Peyer's patch (tissue), 4 donors: ENCODE measurements at regions not wholly inside any gene's neighbourhood (a gene's known extent, or its start where the extent isn't known, plus 50 kb on each side); places are given as distances from the start of the nearest gene placed in this dataset.
"Not testable (repeated sequence)": the region's sequence is repeated elsewhere in the genome, so short reads cannot be mapped to it uniquely, and the experiment has no call there.

Source experiments
- POLR2A ChIP-seq, 2 donors: fragments of 450-650 bp; IDR thresholded peaks; one replicate each; pipeline ENCODE4 v1.5.1; 2017; ENCODE audit warnings: antibody characterized with exemption in 2 of 2, mild to moderate bottlenecking in 2 of 2, moderate library complexity in 2 of 2
- TF ChIP-seq, protein P1 (sequence below), 6 experiments: fragments of 450-650 bp in 4 of 6; fragments of 200-600 bp in 2 of 6; sonication (generic) in 1 of 6; IDR thresholded peaks; one replicate each; pipeline ENCODE4 v1.5.1; 2017 to 2019; ENCODE audit warnings: antibody characterized with exemption in 6 of 6, mild to moderate bottlenecking in 3 of 6, moderate library complexity in 1 of 6

- TF ChIP-seq, protein P1, sequence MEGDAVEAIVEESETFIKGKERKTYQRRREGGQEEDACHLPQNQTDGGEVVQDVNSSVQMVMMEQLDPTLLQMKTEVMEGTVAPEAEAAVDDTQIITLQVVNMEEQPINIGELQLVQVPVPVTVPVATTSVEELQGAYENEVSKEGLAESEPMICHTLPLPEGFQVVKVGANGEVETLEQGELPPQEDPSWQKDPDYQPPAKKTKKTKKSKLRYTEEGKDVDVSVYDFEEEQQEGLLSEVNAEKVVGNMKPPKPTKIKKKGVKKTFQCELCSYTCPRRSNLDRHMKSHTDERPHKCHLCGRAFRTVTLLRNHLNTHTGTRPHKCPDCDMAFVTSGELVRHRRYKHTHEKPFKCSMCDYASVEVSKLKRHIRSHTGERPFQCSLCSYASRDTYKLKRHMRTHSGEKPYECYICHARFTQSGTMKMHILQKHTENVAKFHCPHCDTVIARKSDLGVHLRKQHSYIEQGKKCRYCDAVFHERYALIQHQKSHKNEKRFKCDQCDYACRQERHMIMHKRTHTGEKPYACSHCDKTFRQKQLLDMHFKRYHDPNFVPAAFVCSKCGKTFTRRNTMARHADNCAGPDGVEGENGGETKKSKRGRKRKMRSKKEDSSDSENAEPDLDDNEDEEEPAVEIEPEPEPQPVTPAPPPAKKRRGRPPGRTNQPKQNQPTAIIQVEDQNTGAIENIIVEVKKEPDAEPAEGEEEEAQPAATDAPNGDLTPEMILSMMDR (IDR thresholded peaks at IDR 0.05): not testable (repeated sequence)
- not testable (repeated sequence) for TF ChIP-seq POLR2A (IDR thresholded peaks at IDR 0.05)
Observed at GRCh38 chr11:37840345-37840744, 1242.3 kb upstream of the RAG2 start.
